NCI-H2107 treated with DMSO at 0.1 percent for 48 hours (cell line): ENCODE measurements at regions not wholly inside any gene's neighbourhood (a gene's known extent, or its start where the extent isn't known, plus 50 kb on each side); places are given as distances from the start of the nearest gene placed in this dataset.

Experiments
- DNase-seq: peaks from one replicate; lab custom pipeline; 2025; ENCODE audit not compliant: unreplicated experiment; lab: John Stamatoyannopoulos, UW

DNA sequence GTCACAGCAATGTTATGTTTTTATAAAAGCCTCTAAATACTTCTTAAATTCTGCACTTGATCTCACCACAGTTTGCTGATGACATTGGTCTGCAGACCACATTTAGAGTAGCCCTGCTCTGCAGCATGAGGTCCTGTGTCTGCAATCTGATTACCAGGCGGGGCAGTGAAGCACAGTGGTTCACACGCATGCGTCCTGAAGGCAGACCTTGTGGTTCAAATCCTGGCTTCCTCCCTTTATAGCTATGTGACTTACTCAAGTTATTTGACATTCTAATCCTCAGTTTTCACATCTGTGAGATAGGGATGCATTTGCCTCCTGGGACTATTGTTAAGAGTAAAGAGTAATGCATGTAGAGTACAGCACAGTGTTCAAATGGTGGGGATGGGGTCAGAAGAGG, 50.3 kb downstream of the BMAL2 start:
- DNase-seq: no peak

DNA sequence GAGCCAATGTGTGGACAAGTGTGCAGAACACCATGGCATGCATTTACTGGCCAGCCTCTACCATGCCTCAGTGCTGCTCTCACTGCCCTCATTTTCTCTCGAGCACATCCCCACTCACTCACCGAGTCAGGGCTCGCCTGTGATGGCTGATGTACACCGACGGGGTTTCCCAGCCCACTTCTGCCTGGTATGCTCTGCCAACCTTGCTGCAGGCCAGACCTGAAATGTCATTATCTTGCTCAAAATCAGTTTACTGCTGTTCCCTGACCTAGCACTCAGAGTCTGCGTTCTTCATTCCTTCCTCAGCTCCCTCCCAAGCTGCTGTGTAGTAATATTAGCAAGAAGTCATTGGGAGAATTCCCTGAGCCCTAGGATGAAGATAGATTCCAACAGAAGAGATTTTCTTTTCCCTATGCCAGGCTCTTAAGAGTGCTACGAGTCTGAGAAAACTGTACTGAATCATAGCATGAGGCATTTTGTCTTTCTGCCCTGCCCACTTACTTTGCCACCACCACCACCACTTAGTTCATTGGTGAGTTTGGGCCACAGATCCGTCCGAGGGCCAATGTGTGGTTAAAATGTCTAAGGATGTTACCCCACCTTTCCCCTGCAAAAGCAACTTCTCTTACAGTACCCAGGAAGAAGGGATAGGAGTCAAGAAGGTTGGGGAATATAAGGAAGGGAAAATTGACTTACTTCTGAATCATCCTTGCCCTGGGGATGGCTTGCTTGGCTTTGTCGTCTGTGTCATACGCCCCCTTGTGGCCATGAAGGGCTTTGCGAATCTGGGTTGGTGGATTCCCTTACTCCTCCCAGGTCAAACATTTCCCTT, 51.0 kb downstream of the BMAL2 start:
- DNase-seq: peak; percentile 51

DNA sequence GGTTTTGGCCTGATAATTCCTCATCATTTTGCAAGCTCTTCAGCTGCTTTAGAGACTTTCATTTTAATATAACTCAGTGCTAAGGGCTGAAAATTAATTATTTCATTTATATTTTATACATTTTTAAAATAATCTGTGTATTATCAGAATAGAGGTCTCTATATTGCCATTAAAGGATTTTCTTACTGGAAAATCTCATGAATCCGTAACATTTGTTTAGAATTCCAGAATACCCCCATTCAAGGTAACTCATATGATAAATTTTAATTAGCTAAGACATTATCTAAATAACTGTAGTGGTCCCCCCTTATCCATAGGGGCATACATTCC, 51.6 kb downstream of the BMAL2 start:
- no peak for DNase-seq

DNA sequence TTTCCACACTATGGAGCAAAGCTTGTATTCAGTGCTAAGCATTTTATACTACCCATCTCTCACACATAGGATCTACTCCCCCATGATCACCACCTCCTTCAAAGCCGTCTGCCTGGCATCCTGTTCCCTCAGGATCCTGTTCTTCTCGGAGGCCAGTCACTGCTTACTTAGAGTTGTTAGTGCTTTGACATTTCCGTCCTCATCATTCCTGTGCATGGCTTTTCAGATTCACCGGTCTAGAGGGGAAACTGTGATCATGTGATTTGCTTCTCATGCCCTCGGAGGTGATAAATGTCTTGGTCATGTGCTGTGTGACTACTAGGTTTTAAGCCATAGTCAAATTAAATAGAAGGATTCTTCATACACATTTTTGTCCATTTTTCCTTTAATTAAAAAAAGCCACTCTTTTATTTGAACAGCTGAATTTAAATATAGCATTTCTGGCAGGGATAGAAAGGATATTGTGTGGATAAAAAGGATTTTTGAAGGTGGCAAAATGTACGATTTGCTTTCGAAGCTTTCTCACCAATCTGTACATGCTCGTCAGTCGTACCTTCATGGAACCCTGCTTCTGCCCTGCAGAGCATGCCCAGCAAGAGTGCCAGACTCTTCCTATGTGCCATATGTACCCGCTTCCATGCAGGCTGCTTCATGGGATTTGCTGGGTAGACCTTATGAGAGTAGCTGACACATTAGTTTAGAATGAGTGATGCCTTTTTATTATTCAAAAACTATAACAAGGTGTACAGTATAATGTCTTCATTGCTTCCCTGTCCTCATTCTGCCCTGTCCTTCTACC, 53.3 kb downstream of the BMAL2 start:
- DNase-seq: no peak

DNA sequence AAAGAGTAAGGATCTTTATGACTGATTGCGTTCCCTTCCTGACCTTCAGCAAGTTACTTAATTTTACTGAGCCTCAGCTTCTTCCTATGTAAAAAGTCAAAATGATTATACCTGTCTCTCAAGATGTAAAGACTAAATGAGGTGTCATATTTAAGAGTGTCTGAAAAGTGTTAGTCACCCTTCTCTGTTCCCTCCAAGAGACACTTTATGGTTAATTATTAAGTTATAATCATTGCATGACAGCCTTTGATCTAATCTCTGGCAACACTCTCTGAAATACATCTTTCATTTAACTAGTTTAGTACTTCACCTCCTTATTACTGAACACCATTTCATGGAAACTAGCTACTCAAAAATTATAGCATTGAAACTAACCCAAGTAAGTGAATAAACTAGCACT, 54.8 kb downstream of the BMAL2 start:
- no peak for DNase-seq

DNA sequence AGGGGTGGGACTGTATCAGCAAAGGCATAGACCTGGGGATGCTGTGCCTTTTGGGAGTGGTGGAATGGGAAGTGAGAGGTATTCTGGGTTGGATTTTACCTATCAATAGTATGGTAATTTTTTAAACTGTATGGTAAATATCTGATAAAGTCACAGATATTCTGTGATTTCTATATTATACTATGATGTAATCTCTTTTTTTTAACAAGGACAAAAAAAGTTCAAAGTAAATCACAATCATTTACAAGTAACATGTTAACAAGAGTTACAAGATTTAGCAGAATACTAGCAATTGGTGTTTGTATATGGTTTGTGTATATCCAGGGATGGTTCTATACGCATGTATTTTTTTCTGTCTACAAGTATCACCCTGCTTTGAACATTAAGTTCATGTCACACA, 56.0 kb downstream of the BMAL2 start:
- DNase-seq: no peak

DNA sequence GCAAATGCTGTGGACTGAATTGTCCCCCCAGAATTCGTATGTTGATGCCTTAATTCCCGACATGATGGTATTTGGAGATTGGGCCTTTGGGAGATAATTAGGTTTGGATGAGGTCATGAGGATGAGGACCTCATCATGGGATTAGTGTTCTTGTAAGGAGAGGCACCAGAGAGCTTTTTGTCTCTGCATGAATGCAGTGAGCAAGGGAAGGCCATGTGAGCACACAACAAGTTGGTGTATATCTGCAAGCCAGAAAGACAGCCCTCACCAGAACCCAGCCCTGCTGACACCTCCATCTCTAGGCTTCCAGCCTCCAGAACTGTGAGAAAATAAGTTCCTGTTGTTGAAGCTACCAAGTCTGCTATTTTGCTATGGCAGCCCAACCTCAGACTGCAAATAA, 51.9 kb upstream of the SMCO2 start:
- DNase-seq: no peak

DNA sequence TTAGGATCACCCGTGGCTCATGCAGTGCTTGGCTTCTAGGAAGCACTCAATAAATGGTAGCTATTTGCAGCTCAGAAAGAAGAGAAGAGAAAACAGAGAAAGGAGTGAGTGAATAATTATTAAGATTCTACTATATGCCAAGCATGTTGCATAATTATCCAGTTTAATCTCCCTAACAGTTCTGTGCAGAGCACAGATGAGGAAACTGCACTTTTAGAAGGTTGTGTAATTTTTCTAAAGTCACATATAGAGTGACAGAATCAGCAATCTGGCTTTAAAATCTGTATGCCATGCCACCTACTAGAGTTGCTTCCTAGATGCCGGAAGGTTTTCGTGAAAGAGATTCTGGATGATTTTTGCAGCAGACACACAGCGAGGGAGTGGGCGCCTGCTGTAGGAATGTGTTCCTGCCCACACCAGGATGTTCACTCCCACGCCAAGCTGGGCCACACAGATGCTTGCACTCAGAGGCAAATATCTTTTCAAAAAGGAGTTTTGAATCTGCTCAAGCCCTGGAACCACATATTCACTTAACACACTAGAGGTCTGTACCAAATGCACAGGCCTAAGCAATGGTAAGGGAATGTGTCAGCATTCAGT, 50.2 kb upstream of the SMCO2 start:
- no peak for DNase-seq
